Panc1 (cell line): ENCODE measurements at regions not wholly inside any gene's neighbourhood (a gene's known extent, or its start where the extent isn't known, plus 50 kb on each side); places are given as distances from the start of the nearest gene placed in this dataset.

Source experiments
- ATAC-seq: fragments of 200-7000 bp; cut with Tn5 transposase; 2 replicates; pipeline ENCODE4 v1.9.1; 2020; ENCODE audit warnings: mild to moderate bottlenecking, moderate library complexity
- BruUV-seq: library from RNA; stranded (reverse); fragments of 400-500 nt; replicated peaks from 2 replicates; lab custom pipeline; 2021; lab: Mats Ljungman, UMichigan
- CTCF ChIA-PET: fragments of 300-600 bp; sonication (Branson Sonifier 250); formaldehyde crosslinking; loops from one replicate; lab custom pipeline; 2022; ENCODE audit warnings: antibody characterized with exemption; lab: Charles Lee
- POLR2A ChIA-PET: fragments of 300-600 bp; sonication (Branson Sonifier 250); formaldehyde crosslinking; loops from one replicate; lab custom pipeline; 2022; ENCODE audit warnings: antibody characterized with exemption; lab: Charles Lee
- DNase-seq: peaks from one replicate; pipeline ENCODE4 v3.0.0-alpha.2; 2010; ENCODE audit warnings: low read depth, low spot score
- H3K27ac ChIP-seq: 2 replicates; pipeline ENCODE4 v1.5.1; 2011; ENCODE audit warnings: mild to moderate bottlenecking, low read length, inconsistent platforms
- H3K27me3 ChIP-seq: fragments of 200-500 bp; sonication (Bioruptor generic); 2 replicates; pipeline ENCODE4 v1.6.0; 2014; ENCODE audit warnings: low read length, inconsistent platforms; ENCODE audit not compliant: control insufficient read depth, insufficient read depth
- H3K36me3 ChIP-seq: fragments of 200-500 bp; sonication (Bioruptor generic); 2 replicates; pipeline ENCODE4 v1.5.1; 2014; ENCODE audit warnings: inconsistent platforms, mild to moderate bottlenecking, low read length, moderate library complexity; ENCODE audit not compliant: control insufficient read depth, insufficient read depth
- H3K4me1 ChIP-seq: 2 replicates; pipeline ENCODE4 v1.5.1; 2011; ENCODE audit warnings: inconsistent platforms, mild to moderate bottlenecking, low read length, moderate library complexity; ENCODE audit not compliant: control insufficient read depth, insufficient read depth
- H3K4me3 ChIP-seq, 2 experiments: 2 replicates each; pipeline ENCODE4 v1.5.1; 2011 to 2012; ENCODE audit warnings: low read depth in 2 of 2, low read length in 2 of 2, mild to moderate bottlenecking in 2 of 2, inconsistent platforms in 1 of 2, moderate library complexity in 1 of 2
- H3K9me3 ChIP-seq: fragments of 200-500 bp; sonication (Bioruptor generic); 2 replicates; pipeline ENCODE4 v1.5.1; 2014; ENCODE audit warnings: low read depth, mild to moderate bottlenecking, inconsistent platforms, low read length, moderate library complexity; ENCODE audit not compliant: control insufficient read depth, insufficient read depth
- CTCF ChIP-seq: fragments of 450-650 bp; IDR thresholded peaks from 2 replicates; pipeline ENCODE4 v1.5.1; 2017; ENCODE audit warnings: mild to moderate bottlenecking
- POLR2AphosphoS5 ChIP-seq: IDR thresholded peaks from 2 replicates; pipeline ENCODE4 v1.6.1; 2012; ENCODE audit warnings: mild to moderate bottlenecking, low read depth, low read length, moderate library complexity
- REST ChIP-seq, 2 experiments: IDR thresholded peaks; 2 replicates each; pipeline ENCODE4 v1.6.1; 2011 to 2012; ENCODE audit warnings: low read depth in 2 of 2, control low read depth in 1 of 2, low read length in 1 of 2, mild to moderate bottlenecking in 1 of 2, moderate library complexity in 1 of 2; ENCODE audit not compliant: insufficient read depth in 1 of 2
- SIN3A ChIP-seq: IDR thresholded peaks from 2 replicates; pipeline ENCODE4 v1.6.1; 2012; ENCODE audit warnings: low read depth, mild to moderate bottlenecking, low read length, moderate library complexity, borderline replicate concordance; ENCODE audit not compliant: insufficient read depth
- TCF7L2 ChIP-seq: IDR thresholded peaks from 2 replicates; pipeline ENCODE4 v1.6.1; 2011; ENCODE audit warnings: mild to moderate bottlenecking, low read depth, low read length, inconsistent platforms
- in situ Hi-C: cut with HindIII; loops from 2 replicates; pipeline ENCODE4 v1.10.0; 2016; ENCODE audit warnings: low sequenced_read_pairs, low pct_unique_long_range_greater_than_20kb
- intact Hi-C: fragments of 100-400 bp; cut with micrococcal nuclease; formaldehyde crosslinking; loops from one replicate; pipeline ENCODE4 v1.10.0; 2022; ENCODE audit not compliant: unreplicated experiment

- intact Hi-C loops: no loop called here
- Histone ChIP-seq H3K4me1 (no peaks in the 10 kb centered on the region), H3K9me3 (no peaks in the 10 kb centered on the region), H3K4me3 (no peak overlapping the region), H3K27me3 (no peaks in the 10 kb centered on the region), H3K36me3 (no peaks in the 10 kb centered on the region), H3K27ac (no peak overlapping the region)
- ChIA-PET POLR2A (no interaction called here), CTCF (no interaction called here)
- no peak for ATAC-seq
- BruUV-seq: no TSS peak
- DNase-seq: no peak
- in situ Hi-C loops: no loop called here
- TF ChIP-seq CTCF (no peak), SIN3A (no peak), POLR2AphosphoS5 (no peak), REST (IDR thresholded peaks at IDR 0.05; ENCODE audit: insufficient read depth in 1 of 2, low read depth in 2 of 2, low read length in 1 of 2) (no peak), TCF7L2 (no peak)
Measured at GRCh38 chr21:38683222-38683621, 122.5 kb upstream of the ETS2 start.

DNA sequence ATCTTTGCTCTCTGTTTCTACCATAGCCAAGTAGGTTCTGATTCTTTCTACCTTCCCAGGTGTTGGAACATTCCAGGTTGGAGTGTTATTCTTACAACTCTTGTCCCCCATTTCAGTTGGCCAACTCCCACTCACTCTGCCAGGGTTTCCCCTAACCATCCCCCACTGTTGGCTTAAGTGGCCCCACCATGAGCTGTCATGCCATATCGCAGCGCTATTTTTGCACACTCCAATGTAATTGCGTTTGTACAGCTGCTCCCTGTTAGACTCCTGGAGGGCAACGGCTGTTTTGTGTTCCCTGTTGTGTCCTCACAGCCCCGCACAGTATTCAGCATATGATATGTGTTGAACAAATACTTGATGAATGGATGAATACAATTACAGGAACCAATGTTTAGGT is 117.7 kb upstream of the ETS2 start:
- no peak for DNase-seq
- Histone ChIP-seq H3K4me1 (no peaks in the 10 kb centered on the region), H3K27ac (no peak overlapping the region), H3K4me3 (no peak overlapping the region), H3K27me3 (no peaks in the 10 kb centered on the region), H3K36me3 (no peaks in the 10 kb centered on the region), H3K9me3 (no peaks in the 10 kb centered on the region)
- ChIA-PET POLR2A (no interaction called here), CTCF (no interaction called here)
- in situ Hi-C loops (no loop called here), intact Hi-C loops (no loop called here)
- no peak for TF ChIP-seq CTCF
- ATAC-seq: no peak
- no TSS peak for BruUV-seq

GRCh38 chr21:38691631-38692030 is 114.1 kb upstream of the ETS2 start:
- no peaks in the 10 kb centered on the region; the same call in 1 of the 2 replicates for H3K27me3 ChIP-seq
- no peaks in the 10 kb centered on the region for H3K4me1 ChIP-seq
- DNase-seq (no peak), ATAC-seq (no peak)
- ChIA-PET POLR2A (no interaction called here), CTCF (no interaction called here)
- no TSS peak for BruUV-seq
- no peak overlapping the region for H3K27ac ChIP-seq
- H3K9me3 ChIP-seq: no peaks in the 10 kb centered on the region
- TF ChIP-seq REST (IDR thresholded peaks at IDR 0.05; ENCODE audit: insufficient read depth in 1 of 2, low read depth in 2 of 2, low read length in 1 of 2): no peak
- no peak for TF ChIP-seq CTCF
- no peak for TF ChIP-seq TCF7L2
- no peak for TF ChIP-seq SIN3A
- TF ChIP-seq POLR2AphosphoS5: no peak
- H3K36me3 ChIP-seq: no peaks in the 10 kb centered on the region
- H3K4me3 ChIP-seq: no peak overlapping the region
- intact Hi-C loops: no loop called here
- in situ Hi-C loops: no loop called here
